Medulla oblongata (tissue), 1 donor: ENCODE measurements at regions not wholly inside any gene's neighbourhood (a gene's known extent, or its start where the extent isn't known, plus 50 kb on each side); places are given as distances from the start of the nearest gene placed in this dataset.
"Not testable (repeated sequence)": the region's sequence is repeated elsewhere in the genome, so short reads cannot be mapped to it uniquely, and the experiment has no call there.

Experiments used
- DNase-seq: peaks from one replicate; pipeline ENCODE4 v3.0.0-alpha.2; 2015; ENCODE audit errors: extremely low spot score

- no peak for DNase-seq
These were observed 151.4 kb upstream of the SSTR1 start for GRCh38 chr14:38056270-38056669.

GRCh38 chr14:38062223-38062622 lies 145.5 kb upstream of the SSTR1 start:
- DNase-seq = not testable (repeated sequence)

- DNase-seq = no peak
These were observed 143.9 kb upstream of the SSTR1 start for GRCh38 chr14:38063711-38064320.

- DNase-seq = no peak
These were observed 142.5 kb upstream of the SSTR1 start for GRCh38 chr14:38065106-38065762.

GRCh38 chr14:38070061-38070588 lies 137.6 kb upstream of the SSTR1 start:
- DNase-seq = no peak

- no peak for DNase-seq
These were observed 134.1 kb upstream of the SSTR1 start for GRCh38 chr14:38073641-38074040.

GRCh38 chr14:38074081-38074480 lies 133.6 kb upstream of the SSTR1 start:
- DNase-seq = no peak

GRCh38 chr14:38074754-38075153 lies 132.9 kb upstream of the SSTR1 start:
- no peak for DNase-seq

GRCh38 chr14:38078393-38078792 lies 129.3 kb upstream of the SSTR1 start:
- no peak for DNase-seq

GRCh38 chr14:38079268-38079667 lies 128.4 kb upstream of the SSTR1 start:
- no peak for DNase-seq

GRCh38 chr14:38079886-38080285 lies 127.8 kb upstream of the SSTR1 start:
- no peak for DNase-seq

- DNase-seq = no peak
These were observed 127.0 kb upstream of the SSTR1 start for GRCh38 chr14:38080696-38081095.

- DNase-seq = no peak
These were observed 124.7 kb upstream of the SSTR1 start for GRCh38 chr14:38083039-38083438.

GRCh38 chr14:38089123-38089522 lies 118.6 kb upstream of the SSTR1 start:
- DNase-seq = no peak

GRCh38 chr14:38090506-38090905 lies 117.2 kb upstream of the SSTR1 start:
- no peak for DNase-seq

GRCh38 chr14:38098074-38098836 lies 109.4 kb upstream of the SSTR1 start:
- DNase-seq = no peak

- no peak for DNase-seq
These were observed 106.0 kb upstream of the SSTR1 start for GRCh38 chr14:38101679-38102078.

GRCh38 chr14:38103542-38104225 lies 104.0 kb upstream of the SSTR1 start:
- DNase-seq = no peak

- DNase-seq = no peak
These were observed 102.5 kb upstream of the SSTR1 start for GRCh38 chr14:38105106-38105702.

GRCh38 chr14:38107216-38107631 lies 100.5 kb upstream of the SSTR1 start:
- no peak for DNase-seq

GRCh38 chr14:38108681-38109080 lies 99.0 kb upstream of the SSTR1 start:
- no peak for DNase-seq

GRCh38 chr14:38110258-38110657 lies 97.4 kb upstream of the SSTR1 start:
- DNase-seq = no peak
